ENCODE measurements at regions not wholly inside any gene's neighbourhood (a gene's known extent, or its start where the extent isn't known, plus 50 kb on each side); places are given as distances from the start of the nearest gene placed in this dataset.
A peak's percentile ranks its signal among the peaks of the same experiment; 100 is the strongest.

DNA sequence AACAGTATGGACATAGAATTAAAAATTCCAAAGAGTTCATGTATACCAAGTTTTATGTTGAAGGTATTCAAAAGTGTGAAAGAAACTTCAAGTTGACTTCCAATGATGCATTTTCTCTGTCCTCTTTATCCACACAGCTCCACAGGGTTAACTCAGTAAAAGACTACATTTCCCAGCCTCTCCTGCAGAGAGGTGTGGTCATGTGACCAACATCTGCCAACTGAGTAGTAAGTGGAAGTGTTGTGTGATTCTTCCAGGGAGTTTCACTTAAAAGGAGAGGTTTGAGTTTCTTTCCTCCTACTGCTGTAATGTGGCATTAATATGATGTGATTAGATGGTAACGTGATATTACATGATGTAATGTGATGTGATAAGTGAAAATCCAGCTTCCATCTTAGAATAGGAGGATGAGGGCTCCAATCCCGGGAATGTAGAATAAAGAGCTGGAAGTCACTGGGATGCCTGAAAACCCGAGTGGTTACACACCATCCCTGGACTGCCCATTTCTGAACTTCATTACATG lies 280.6 kb downstream of the ARRDC4 start:
- TF ChIP-seq ETV5 (CRISPR knock-in tag; IDR thresholded peaks at IDR 0.05; ENCODE audit: low read depth) (no peak), RAD51 (IDR thresholded peaks at IDR 0.05; ENCODE audit: borderline replicate concordance, low read depth) (peak; percentile 61; the same call in 1 of the 2 replicates), TOE1 (IDR thresholded peaks at IDR 0.05; ENCODE audit: borderline replicate concordance) (peak; percentile 18; the same call in 1 of the 2 replicates), TOE1 (CRISPR knock-in tag; IDR thresholded peaks at IDR 0.05; ENCODE audit: borderline replicate concordance, low read depth) (no peak), HCFC1 (IDR thresholded peaks at IDR 0.05; ENCODE audit: low read depth, low read length) (peak; percentile 62), SIX5 (IDR thresholded peaks at IDR 0.05; ENCODE audit: borderline replicate concordance in 1 of 2, insufficient read depth in 1 of 2, low read depth in 1 of 2, low read length in 2 of 2) (peak; percentile 14 to 18; a peak in 2 of 4 replicates), GATA2 (CRISPR knock-in tag; IDR thresholded peaks at IDR 0.05) (no peak)
- TF ChIP-seq, protein P1, sequence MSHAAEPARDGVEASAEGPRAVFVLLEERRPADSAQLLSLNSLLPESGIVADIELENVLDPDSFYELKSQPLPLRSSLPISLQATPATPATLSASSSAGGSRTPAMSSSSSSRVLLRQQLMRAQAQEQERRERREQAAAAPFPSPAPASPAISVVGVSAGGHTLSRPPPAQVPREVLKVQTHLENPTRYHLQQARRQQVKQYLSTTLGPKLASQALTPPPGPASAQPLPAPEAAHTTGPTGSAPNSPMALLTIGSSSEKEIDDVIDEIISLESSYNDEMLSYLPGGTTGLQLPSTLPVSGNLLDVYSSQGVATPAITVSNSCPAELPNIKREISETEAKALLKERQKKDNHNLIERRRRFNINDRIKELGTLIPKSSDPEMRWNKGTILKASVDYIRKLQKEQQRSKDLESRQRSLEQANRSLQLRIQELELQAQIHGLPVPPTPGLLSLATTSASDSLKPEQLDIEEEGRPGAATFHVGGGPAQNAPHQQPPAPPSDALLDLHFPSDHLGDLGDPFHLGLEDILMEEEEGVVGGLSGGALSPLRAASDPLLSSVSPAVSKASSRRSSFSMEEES (CRISPR knock-in tag; IDR thresholded peaks at IDR 0.05): peak; percentile 87
- TF ChIP-seq, protein P2, sequence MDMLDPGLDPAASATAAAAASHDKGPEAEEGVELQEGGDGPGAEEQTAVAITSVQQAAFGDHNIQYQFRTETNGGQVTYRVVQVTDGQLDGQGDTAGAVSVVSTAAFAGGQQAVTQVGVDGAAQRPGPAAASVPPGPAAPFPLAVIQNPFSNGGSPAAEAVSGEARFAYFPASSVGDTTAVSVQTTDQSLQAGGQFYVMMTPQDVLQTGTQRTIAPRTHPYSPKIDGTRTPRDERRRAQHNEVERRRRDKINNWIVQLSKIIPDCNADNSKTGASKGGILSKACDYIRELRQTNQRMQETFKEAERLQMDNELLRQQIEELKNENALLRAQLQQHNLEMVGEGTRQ (CRISPR knock-in tag; IDR thresholded peaks at IDR 0.05): peak; percentile 76
- in situ Hi-C loops (cut with MboI): no loop called here
- DNase-seq (ENCODE audit: extremely low read depth in 1 of 4, low spot score in 3 of 4): no peak

More for the DNA sequence above, 280.6 kb downstream of the ARRDC4 start:
- Histone ChIP-seq H3K4me1 (replicated peaks in 1 of 2; ENCODE audit: control insufficient read depth in 2 of 2, insufficient read depth in 2 of 2, low read length in 2 of 2) (no peaks in the 10 kb centered on the region), H3K9ac (ENCODE audit: insufficient read depth in 1 of 2, low read depth in 2 of 2, low read length in 2 of 2) (no peak overlapping the region), H3K9me1 (ENCODE audit: control insufficient read depth, insufficient read depth, low read length) (no peaks in the 10 kb centered on the region), H2AFZ (ENCODE audit: low read depth, low read length) (no peak overlapping the region), H3K36me3 (ENCODE audit: control insufficient read depth, insufficient read depth, low read length) (no peaks in the 10 kb centered on the region), H3K4me2 (ENCODE audit: insufficient read depth, low read length) (no peak overlapping the region), H3K9me3 (replicated peaks; ENCODE audit: control insufficient read depth, insufficient read depth, low read depth, low read length) (no peaks in the 10 kb centered on the region), H4K20me1 (replicated peaks; ENCODE audit: control insufficient read depth, insufficient read depth, low read length) (no peaks in the 10 kb centered on the region), H3K4me3 (no peak overlapping the region), H3K79me2 (ENCODE audit: control insufficient read depth, insufficient read depth, low read length) (no peaks in the 10 kb centered on the region), H3K27me3 (ENCODE audit: control insufficient read depth in 2 of 2, insufficient read depth in 2 of 2, low read length in 2 of 2) (no peaks in the 10 kb centered on the region), H3K27ac (ENCODE audit: extremely low read depth, low read depth, low read length) (no peak overlapping the region)
- ChIA-PET POLR2A (interaction anchor here (0.8 kb wide), 1 partner anchor 23 kb away, joined by 3 read pairs; no protein-coding TSS in a partner anchor), CTCF (ENCODE audit: low intra/inter-chr PET ratio) (no interaction called here)
- ATAC-seq (no peak), FAIRE-seq (no peak)
- no TSS peak for BruUV-seq (replicated peaks)
- intact Hi-C loops (cut with micrococcal nuclease): no loop called here
- WGBS (ENCODE audit: insufficient coverage, low coverage, missing lambda C conversion rate): 0% methylated on average over 3 of the region's 3 CpGs
